ENCODE measurements at regions not wholly inside any gene's neighbourhood (a gene's known extent, or its start where the extent isn't known, plus 50 kb on each side); places are given as distances from the start of the nearest gene placed in this dataset.

- Histone ChIP-seq H3K79me2 (ENCODE audit: control insufficient read depth, insufficient read depth, low read length) (no peaks in the 10 kb centered on the region), H3K9ac (replicated peaks; ENCODE audit: extremely low read depth, insufficient read depth, low read length) (no peak overlapping the region), H3K27me3 (ENCODE audit: control insufficient read depth in 2 of 2, insufficient read depth in 2 of 2, low read length in 2 of 2) (no peaks in the 10 kb centered on the region), H3K4me3 (replicated peaks in 1 of 3; ENCODE audit: insufficient read depth in 1 of 3, low read depth in 1 of 3, low read length in 3 of 3) (no peak overlapping the region), H3K36me3 (ENCODE audit: control insufficient read depth in 2 of 2, extremely low read depth in 1 of 2, insufficient read depth in 2 of 2, low read length in 2 of 2) (no peaks in the 10 kb centered on the region), H3K9me3 (replicated peaks; ENCODE audit: control insufficient read depth, insufficient read depth, low read length) (no peaks in the 10 kb centered on the region), H4K20me1 (replicated peaks; ENCODE audit: control insufficient read depth, extremely low read depth, insufficient read depth, low read length) (no peaks in the 10 kb centered on the region), H2AFZ (ENCODE audit: low read depth, low read length) (no peak overlapping the region), H3K27ac (ENCODE audit: insufficient read depth, low read depth, low read length) (no peak overlapping the region), H3K4me1 (ENCODE audit: control insufficient read depth, extremely low read depth, insufficient read depth, low read length) (no peaks in the 10 kb centered on the region), H3K4me2 (ENCODE audit: insufficient read depth, low read length) (no peak overlapping the region), H3K9me1 (replicated peaks; ENCODE audit: control insufficient read depth, extremely low read depth, insufficient read depth, low read length) (no peaks in the 10 kb centered on the region)
- no peak for FAIRE-seq
- BruUV-seq (replicated peaks): no TSS peak
- CTCF ChIA-PET: no interaction called here
- intact Hi-C loops (cut with micrococcal nuclease) (no loop called here), dilution Hi-C loops (cut with MboI; ENCODE audit: extremely low pct_ligation_motif_present, low sequenced_read_pairs) (no loop called here)
- TF ChIP-seq MAX (IDR thresholded peaks at IDR 0.05; ENCODE audit: insufficient read depth, insufficient read length) (no peak), EZH2 (IDR thresholded peaks at IDR 0.05; ENCODE audit: borderline replicate concordance, low read depth, low read length, severe bottlenecking) (no peak), MYC (IDR thresholded peaks at IDR 0.05; ENCODE audit: low read depth, low read length) (no peak), POLR2AphosphoS5 (IDR thresholded peaks at IDR 0.05; ENCODE audit: insufficient read depth, low read depth, low read length) (no peak), GATA2 (IDR thresholded peaks at IDR 0.05; ENCODE audit: insufficient read depth, insufficient read length, low read depth, low read length) (no peak), POLR2A (IDR thresholded peaks at IDR 0.05; ENCODE audit: low read depth, low read length) (no peak), JUN (IDR thresholded peaks at IDR 0.05; ENCODE audit: borderline replicate concordance, insufficient read depth, insufficient read length, low read depth) (no peak), FOS (IDR thresholded peaks at IDR 0.05; ENCODE audit: borderline replicate concordance, insufficient read depth, low read length) (no peak)
- TF ChIP-seq, protein P1, sequence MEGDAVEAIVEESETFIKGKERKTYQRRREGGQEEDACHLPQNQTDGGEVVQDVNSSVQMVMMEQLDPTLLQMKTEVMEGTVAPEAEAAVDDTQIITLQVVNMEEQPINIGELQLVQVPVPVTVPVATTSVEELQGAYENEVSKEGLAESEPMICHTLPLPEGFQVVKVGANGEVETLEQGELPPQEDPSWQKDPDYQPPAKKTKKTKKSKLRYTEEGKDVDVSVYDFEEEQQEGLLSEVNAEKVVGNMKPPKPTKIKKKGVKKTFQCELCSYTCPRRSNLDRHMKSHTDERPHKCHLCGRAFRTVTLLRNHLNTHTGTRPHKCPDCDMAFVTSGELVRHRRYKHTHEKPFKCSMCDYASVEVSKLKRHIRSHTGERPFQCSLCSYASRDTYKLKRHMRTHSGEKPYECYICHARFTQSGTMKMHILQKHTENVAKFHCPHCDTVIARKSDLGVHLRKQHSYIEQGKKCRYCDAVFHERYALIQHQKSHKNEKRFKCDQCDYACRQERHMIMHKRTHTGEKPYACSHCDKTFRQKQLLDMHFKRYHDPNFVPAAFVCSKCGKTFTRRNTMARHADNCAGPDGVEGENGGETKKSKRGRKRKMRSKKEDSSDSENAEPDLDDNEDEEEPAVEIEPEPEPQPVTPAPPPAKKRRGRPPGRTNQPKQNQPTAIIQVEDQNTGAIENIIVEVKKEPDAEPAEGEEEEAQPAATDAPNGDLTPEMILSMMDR (IDR thresholded peaks at IDR 0.05; ENCODE audit: extremely low read depth in 1 of 2, insufficient read depth in 1 of 2, low read depth in 1 of 2, low read length in 2 of 2): no peak
- DNase-seq (ENCODE audit: low read depth, low spot score): no peak
- POLR2A ChIA-PET: no interaction called here
Measured at GRCh38 chr7:144991041-144991440, 155.2 kb upstream of the TPK1 start.

Data from endothelial cell of umbilical vein (primary cell).